IgD-negative memory B cell (primary cell): ENCODE measurements at regions not wholly inside any gene's neighbourhood (a gene's known extent, or its start where the extent isn't known, plus 50 kb on each side); places are given as distances from the start of the nearest gene placed in this dataset.

Source experiments
- H3K27ac Mint-ChIP-seq, 3 donors: one replicate each; pipeline ENCODE4 v1.8.0; 2020 to 2022; ENCODE audit warnings: mild to moderate bottlenecking in 3 of 3, mixed read lengths in 3 of 3, moderate library complexity in 1 of 3
- H3K27me3 Mint-ChIP-seq: one replicate; pipeline ENCODE4 v1.8.0; 2021; ENCODE audit warnings: mixed read lengths
- H3K36me3 Mint-ChIP-seq: one replicate; pipeline ENCODE4 v1.8.0; 2020; ENCODE audit warnings: mild to moderate bottlenecking, mixed read lengths
- H3K4me1 Mint-ChIP-seq, 3 donors: one replicate each; pipeline ENCODE4 v1.8.0; 2020 to 2022; ENCODE audit warnings: mixed read lengths in 3 of 3, mild to moderate bottlenecking in 1 of 3
- H3K4me3 Mint-ChIP-seq, 4 donors: one replicate each; pipeline ENCODE4 v1.8.0; 2020 to 2022; ENCODE audit warnings: mild to moderate bottlenecking in 4 of 4, mixed read lengths in 4 of 4, moderate library complexity in 3 of 4
- H3K9me3 Mint-ChIP-seq, 3 donors: one replicate each; pipeline ENCODE4 v1.8.0; 2020 to 2021; ENCODE audit warnings: mixed read lengths in 3 of 3, mild to moderate bottlenecking in 1 of 3

GRCh38 chr3:31176045-31176444 lies 281.6 kb upstream of the GADL1 start:
- no peak overlapping the region for H3K4me3 Mint-ChIP-seq
- peaks cover 1% of the 10 kb centered on the region for H3K27me3 Mint-ChIP-seq
- peaks cover 2% of the 10 kb centered on the region for H3K36me3 Mint-ChIP-seq
- H3K27ac Mint-ChIP-seq, result no peak overlapping the region
- peaks cover 0 to 4% (median 3%) of the 10 kb centered on the region in 3 donors for H3K4me1 Mint-ChIP-seq
- H3K9me3 Mint-ChIP-seq, result peaks cover 0 to 1% (median 0%) of the 10 kb centered on the region in 3 donors

- Mint-ChIP-seq H3K4me1 (peaks cover 0 to 1% (median 0%) of the 10 kb centered on the region in 3 donors), H3K9me3 (peaks cover 0 to 1% (median 0%) of the 10 kb centered on the region in 3 donors), H3K27me3 (peaks cover 1% of the 10 kb centered on the region), H3K36me3 (peaks cover 2% of the 10 kb centered on the region), H3K27ac (no peak overlapping the region), H3K4me3 (no peak overlapping the region)
Observed at GRCh38 chr3:31178467-31178866, 284.0 kb upstream of the GADL1 start.

GRCh38 chr3:31179768-31180167 lies 285.3 kb upstream of the GADL1 start:
- peaks cover 0 to 1% (median 0%) of the 10 kb centered on the region in 3 donors for H3K9me3 Mint-ChIP-seq
- no peak overlapping the region for H3K27ac Mint-ChIP-seq
- H3K4me1 Mint-ChIP-seq, result no peaks in the 10 kb centered on the region

GRCh38 chr3:31180274-31180673 lies 285.8 kb upstream of the GADL1 start:
- Mint-ChIP-seq H3K9me3 (peaks cover 0 to 1% (median 0%) of the 10 kb centered on the region in 3 donors), H3K27ac (no peak overlapping the region), H3K27me3 (peaks cover 2% of the 10 kb centered on the region), H3K4me3 (no peak overlapping the region), H3K4me1 (no peaks in the 10 kb centered on the region), H3K36me3 (peaks cover 2% of the 10 kb centered on the region)

More at GRCh38 chr3:31179768-31180167, 285.3 kb upstream of the GADL1 start:
- Mint-ChIP-seq H3K27me3 (peaks cover 1% of the 10 kb centered on the region), H3K4me3 (no peak overlapping the region), H3K36me3 (peaks cover 2% of the 10 kb centered on the region)

GRCh38 chr3:31181661-31182060 lies 287.2 kb upstream of the GADL1 start:
- Mint-ChIP-seq H3K27ac (no peak overlapping the region), H3K9me3 (peaks cover 0 to 1% (median 0%) of the 10 kb centered on the region in 3 donors), H3K36me3 (no peaks in the 10 kb centered on the region)

GRCh38 chr3:31182661-31183060 lies 288.2 kb upstream of the GADL1 start:
- H3K9me3 Mint-ChIP-seq, result peaks cover 0 to 1% (median 0%) of the 10 kb centered on the region in 3 donors
- peaks cover 3% of the 10 kb centered on the region for H3K27me3 Mint-ChIP-seq
- H3K4me3 Mint-ChIP-seq, result no peak overlapping the region
- no peak overlapping the region for H3K27ac Mint-ChIP-seq
- no peaks in the 10 kb centered on the region for H3K36me3 Mint-ChIP-seq
- no peaks in the 10 kb centered on the region for H3K4me1 Mint-ChIP-seq

More at GRCh38 chr3:31181661-31182060, 287.2 kb upstream of the GADL1 start:
- Mint-ChIP-seq H3K4me3 (no peak overlapping the region), H3K4me1 (no peaks in the 10 kb centered on the region), H3K27me3 (peaks cover 3% of the 10 kb centered on the region)

- no peaks in the 10 kb centered on the region for H3K4me1 Mint-ChIP-seq
Observed at GRCh38 chr3:31184261-31185061, 290.0 kb upstream of the GADL1 start.

GRCh38 chr3:31185062-31185357 lies 290.5 kb upstream of the GADL1 start:
- H3K27me3 Mint-ChIP-seq, result peaks cover 3% of the 10 kb centered on the region
- H3K36me3 Mint-ChIP-seq, result no peaks in the 10 kb centered on the region
- H3K4me3 Mint-ChIP-seq, result no peak overlapping the region
- H3K27ac Mint-ChIP-seq, result no peak overlapping the region
- H3K4me1 Mint-ChIP-seq, result no peaks in the 10 kb centered on the region
- H3K9me3 Mint-ChIP-seq, result peaks cover 0 to 1% (median 0%) of the 10 kb centered on the region in 3 donors

More at GRCh38 chr3:31184261-31185061, 290.0 kb upstream of the GADL1 start:
- Mint-ChIP-seq H3K36me3 (no peaks in the 10 kb centered on the region), H3K27ac (no peak overlapping the region), H3K27me3 (peaks cover 3% of the 10 kb centered on the region), H3K9me3 (peaks cover 0 to 1% (median 0%) of the 10 kb centered on the region in 3 donors), H3K4me3 (no peak overlapping the region)

- H3K27me3 Mint-ChIP-seq, result peaks cover 1% of the 10 kb centered on the region
- H3K9me3 Mint-ChIP-seq, result no peaks in the 10 kb centered on the region
- peak overlapping the region in 1 of 3 donors; percentile 12 for H3K27ac Mint-ChIP-seq
- H3K36me3 Mint-ChIP-seq, result no peaks in the 10 kb centered on the region
- H3K4me3 Mint-ChIP-seq, result no peak overlapping the region
- H3K4me1 Mint-ChIP-seq, result no peaks in the 10 kb centered on the region
Observed at GRCh38 chr3:31186041-31186440, 291.6 kb upstream of the GADL1 start.

GRCh38 chr3:31187380-31187779 lies 292.9 kb upstream of the GADL1 start:
- Mint-ChIP-seq H3K36me3 (peaks cover 2% of the 10 kb centered on the region), H3K4me1 (no peaks in the 10 kb centered on the region), H3K27ac (no peak overlapping the region), H3K27me3 (peaks cover 6% of the 10 kb centered on the region), H3K4me3 (no peak overlapping the region), H3K9me3 (no peaks in the 10 kb centered on the region)

GRCh38 chr3:31188112-31188511 lies 293.7 kb upstream of the GADL1 start:
- Mint-ChIP-seq H3K27me3 (peaks cover 6% of the 10 kb centered on the region), H3K9me3 (no peaks in the 10 kb centered on the region), H3K4me1 (no peaks in the 10 kb centered on the region), H3K27ac (no peak overlapping the region), H3K4me3 (no peak overlapping the region), H3K36me3 (peaks cover 2% of the 10 kb centered on the region)

GRCh38 chr3:31189330-31189729 lies 294.9 kb upstream of the GADL1 start:
- H3K4me3 Mint-ChIP-seq, result no peak overlapping the region
- H3K36me3 Mint-ChIP-seq, result peaks cover 2% of the 10 kb centered on the region
- H3K4me1 Mint-ChIP-seq, result no peaks in the 10 kb centered on the region
- H3K27me3 Mint-ChIP-seq, result peaks cover 6% of the 10 kb centered on the region
- no peaks in the 10 kb centered on the region for H3K9me3 Mint-ChIP-seq
- H3K27ac Mint-ChIP-seq, result no peak overlapping the region

GRCh38 chr3:31189971-31190370 lies 295.5 kb upstream of the GADL1 start:
- Mint-ChIP-seq H3K9me3 (no peaks in the 10 kb centered on the region), H3K27me3 (peaks cover 6% of the 10 kb centered on the region), H3K27ac (no peak overlapping the region), H3K4me3 (no peak overlapping the region), H3K4me1 (no peaks in the 10 kb centered on the region), H3K36me3 (peaks cover 2% of the 10 kb centered on the region)

- Mint-ChIP-seq H3K36me3 (peaks cover 2% of the 10 kb centered on the region), H3K4me1 (peaks cover 0 to 1% (median 0%) of the 10 kb centered on the region in 3 donors), H3K27ac (no peak overlapping the region), H3K9me3 (no peaks in the 10 kb centered on the region), H3K27me3 (peaks cover 5% of the 10 kb centered on the region), H3K4me3 (no peak overlapping the region)
Observed at GRCh38 chr3:31191354-31191753, 296.9 kb upstream of the GADL1 start.

- H3K27me3 Mint-ChIP-seq, result peaks cover 5% of the 10 kb centered on the region
- no peak overlapping the region for H3K4me3 Mint-ChIP-seq
- H3K36me3 Mint-ChIP-seq, result peaks cover 2% of the 10 kb centered on the region
- H3K27ac Mint-ChIP-seq, result no peak overlapping the region
- peaks cover 0 to 1% (median 0%) of the 10 kb centered on the region in 3 donors for H3K4me1 Mint-ChIP-seq
- no peaks in the 10 kb centered on the region for H3K9me3 Mint-ChIP-seq
Observed at GRCh38 chr3:31193429-31193828, 299.0 kb upstream of the GADL1 start.

- Mint-ChIP-seq H3K27me3 (peaks cover 5% of the 10 kb centered on the region), H3K9me3 (no peaks in the 10 kb centered on the region), H3K27ac (no peak overlapping the region), H3K4me1 (peaks cover 0 to 1% (median 0%) of the 10 kb centered on the region in 3 donors), H3K36me3 (peaks cover 2% of the 10 kb centered on the region), H3K4me3 (no peak overlapping the region)
Observed at GRCh38 chr3:31193871-31194270, 299.4 kb upstream of the GADL1 start.
